K562 (cell line): ENCODE measurements at regions not wholly inside any gene's neighbourhood (a gene's known extent, or its start where the extent isn't known, plus 50 kb on each side); places are given as distances from the start of the nearest gene placed in this dataset.

Experiments
- ATF7 ChIP-seq: fragments of 450-650 bp; IDR thresholded peaks from 2 replicates; pipeline ENCODE4 v1.7.1; 2014; ENCODE audit warnings: mild to moderate bottlenecking, moderate library complexity
- CBX2 ChIP-seq: fragments of 200-600 bp; sonication (generic); IDR thresholded peaks from one replicate; pipeline ENCODE4 v1.6.1; 2012; ENCODE audit warnings: mild to moderate bottlenecking, low read length, inconsistent platforms; ENCODE audit not compliant: insufficient read depth, poor library complexity, severe bottlenecking
- CSDE1 ChIP-seq, 2 experiments: fragments of 450-650 bp; IDR thresholded peaks; 2 replicates each; pipeline ENCODE4 v1.6.1; 2016; ENCODE audit warnings: mild to moderate bottlenecking in 1 of 2
- CTBP1 ChIP-seq: fragments of 450-650 bp; IDR thresholded peaks from 2 replicates; pipeline ENCODE4 v1.6.1; 2016; ENCODE audit warnings: borderline replicate concordance
- DDX20 ChIP-seq: fragments of 450-650 bp; IDR thresholded peaks from 2 replicates; pipeline ENCODE4 v1.6.1; 2016; ENCODE audit warnings: missing genetic modification characterization, low read depth, mild to moderate bottlenecking, missing compliant biosample characterization, moderate library complexity
- MAZ ChIP-seq, 2 experiments: fragments of 450-650 bp in 1 of 2; sonication (generic) in 1 of 2; formaldehyde crosslinking; IDR thresholded peaks in 1 of 2; conservative IDR thresholded peaks in 1 of 2; 2 replicates each; pipeline versions ENCODE4 v1.4.0 to v1.5.0; 2020; ENCODE audit warnings: mild to moderate bottlenecking in 1 of 2, missing genetic modification reagents in 1 of 2
- OTX1 ChIP-seq: fragments of 450-650 bp; formaldehyde crosslinking; IDR thresholded peaks from 2 replicates; pipeline ENCODE4 v1.4.0; 2022; ENCODE audit warnings: mild to moderate bottlenecking
- ZNF124 ChIP-seq: sonication (generic); formaldehyde crosslinking; IDR thresholded peaks from 2 replicates; pipeline ENCODE4 v1.8.1; 2022; ENCODE audit warnings: missing genetic modification reagents
- ZNF263 ChIP-seq: sonication (generic); formaldehyde crosslinking; IDR thresholded peaks from 2 replicates; pipeline ENCODE4 v1.8.0; 2022; ENCODE audit warnings: mild to moderate bottlenecking, missing genetic modification reagents, borderline replicate concordance
- ZSCAN29 ChIP-seq: fragments of 450-650 bp; IDR thresholded peaks from 2 replicates; pipeline ENCODE4 v1.6.1; 2017
- TF ChIP-seq, protein P1 (sequence below): fragments of 150-350 bp; conservative IDR thresholded peaks from 2 replicates; pipeline ENCODE4 v1.6.1; 2014; ENCODE audit warnings: low read length
- TF ChIP-seq, protein P2 (sequence below): fragments of 250-450 bp; sonication (Bioruptor Pico); IDR thresholded peaks from 2 replicates; pipeline ENCODE4 v1.8.0; 2021; ENCODE audit warnings: moderate library complexity, mild to moderate bottlenecking, inconsistent platforms
- TF ChIP-seq, protein P3 (sequence below): fragments of 450-650 bp; IDR thresholded peaks from 2 replicates; pipeline ENCODE4 v1.6.1; 2018; ENCODE audit warnings: mild to moderate bottlenecking, low read depth; ENCODE audit not compliant: partially characterized antibody

DNA sequence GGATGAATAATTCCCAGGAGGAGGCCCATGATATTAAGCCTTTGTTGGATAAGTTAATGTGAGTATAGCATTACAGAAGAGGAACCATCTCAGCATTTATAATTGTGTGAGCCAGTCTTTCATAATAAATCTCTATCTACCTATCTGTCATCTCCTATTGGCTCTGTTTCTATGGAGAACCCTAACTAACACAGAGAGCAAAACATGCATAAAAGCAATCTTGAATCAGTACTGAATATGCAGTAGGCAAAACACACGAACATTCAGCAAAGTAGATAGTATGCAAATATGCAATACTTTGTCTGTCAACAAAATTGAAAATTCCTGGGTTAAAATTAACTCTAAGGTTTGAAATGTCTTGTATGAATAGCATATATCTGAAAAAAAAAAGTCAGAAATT is 966.3 kb downstream of the DIAPH3 start (continued):
- TF ChIP-seq, protein P1, sequence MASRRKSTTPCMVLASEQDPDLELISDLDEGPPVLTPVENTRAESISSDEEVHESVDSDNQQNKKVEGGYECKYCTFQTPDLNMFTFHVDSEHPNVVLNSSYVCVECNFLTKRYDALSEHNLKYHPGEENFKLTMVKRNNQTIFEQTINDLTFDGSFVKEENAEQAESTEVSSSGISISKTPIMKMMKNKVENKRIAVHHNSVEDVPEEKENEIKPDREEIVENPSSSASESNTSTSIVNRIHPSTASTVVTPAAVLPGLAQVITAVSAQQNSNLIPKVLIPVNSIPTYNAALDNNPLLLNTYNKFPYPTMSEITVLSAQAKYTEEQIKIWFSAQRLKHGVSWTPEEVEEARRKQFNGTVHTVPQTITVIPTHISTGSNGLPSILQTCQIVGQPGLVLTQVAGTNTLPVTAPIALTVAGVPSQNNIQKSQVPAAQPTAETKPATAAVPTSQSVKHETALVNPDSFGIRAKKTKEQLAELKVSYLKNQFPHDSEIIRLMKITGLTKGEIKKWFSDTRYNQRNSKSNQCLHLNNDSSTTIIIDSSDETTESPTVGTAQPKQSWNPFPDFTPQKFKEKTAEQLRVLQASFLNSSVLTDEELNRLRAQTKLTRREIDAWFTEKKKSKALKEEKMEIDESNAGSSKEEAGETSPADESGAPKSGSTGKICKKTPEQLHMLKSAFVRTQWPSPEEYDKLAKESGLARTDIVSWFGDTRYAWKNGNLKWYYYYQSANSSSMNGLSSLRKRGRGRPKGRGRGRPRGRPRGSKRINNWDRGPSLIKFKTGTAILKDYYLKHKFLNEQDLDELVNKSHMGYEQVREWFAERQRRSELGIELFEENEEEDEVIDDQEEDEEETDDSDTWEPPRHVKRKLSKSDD = no peak
- TF ChIP-seq ATF7 (no peak), DDX20 (tag) (no peak), MAZ (CRISPR knock-in tag; conservative IDR thresholded peaks at IDR 0.05 in 1 of 2, IDR thresholded peaks at IDR 0.05 in 1 of 2) (no peak), OTX1 (CRISPR knock-in tag) (no peak), ZSCAN29 (no peak), CBX2 (no peak), ZNF124 (no peak), ZNF263 (CRISPR knock-in tag) (no peak), CSDE1 (IDR thresholded peaks at IDR 0.05) (no peak), CTBP1 (no peak)
- TF ChIP-seq, protein P2, sequence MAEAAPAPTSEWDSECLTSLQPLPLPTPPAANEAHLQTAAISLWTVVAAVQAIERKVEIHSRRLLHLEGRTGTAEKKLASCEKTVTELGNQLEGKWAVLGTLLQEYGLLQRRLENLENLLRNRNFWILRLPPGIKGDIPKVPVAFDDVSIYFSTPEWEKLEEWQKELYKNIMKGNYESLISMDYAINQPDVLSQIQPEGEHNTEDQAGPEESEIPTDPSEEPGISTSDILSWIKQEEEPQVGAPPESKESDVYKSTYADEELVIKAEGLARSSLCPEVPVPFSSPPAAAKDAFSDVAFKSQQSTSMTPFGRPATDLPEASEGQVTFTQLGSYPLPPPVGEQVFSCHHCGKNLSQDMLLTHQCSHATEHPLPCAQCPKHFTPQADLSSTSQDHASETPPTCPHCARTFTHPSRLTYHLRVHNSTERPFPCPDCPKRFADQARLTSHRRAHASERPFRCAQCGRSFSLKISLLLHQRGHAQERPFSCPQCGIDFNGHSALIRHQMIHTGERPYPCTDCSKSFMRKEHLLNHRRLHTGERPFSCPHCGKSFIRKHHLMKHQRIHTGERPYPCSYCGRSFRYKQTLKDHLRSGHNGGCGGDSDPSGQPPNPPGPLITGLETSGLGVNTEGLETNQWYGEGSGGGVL (CRISPR knock-in tag) = no peak
- TF ChIP-seq, protein P3, sequence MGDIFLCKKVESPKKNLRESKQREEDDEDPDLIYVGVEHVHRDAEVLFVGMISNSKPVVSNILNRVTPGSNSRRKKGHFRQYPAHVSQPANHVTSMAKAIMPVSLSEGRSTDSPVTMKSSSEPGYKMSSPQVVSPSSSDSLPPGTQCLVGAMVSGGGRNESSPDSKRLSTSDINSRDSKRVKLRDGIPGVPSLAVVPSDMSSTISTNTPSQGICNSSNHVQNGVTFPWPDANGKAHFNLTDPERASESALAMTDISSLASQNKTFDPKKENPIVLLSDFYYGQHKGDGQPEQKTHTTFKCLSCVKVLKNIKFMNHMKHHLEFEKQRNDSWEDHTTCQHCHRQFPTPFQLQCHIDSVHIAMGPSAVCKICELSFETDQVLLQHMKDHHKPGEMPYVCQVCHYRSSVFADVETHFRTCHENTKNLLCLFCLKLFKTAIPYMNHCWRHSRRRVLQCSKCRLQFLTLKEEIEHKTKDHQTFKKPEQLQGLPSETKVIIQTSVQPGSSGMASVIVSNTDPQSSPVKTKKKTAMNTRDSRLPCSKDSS = no peak
